TTC549 (cell line): ENCODE measurements at regions not wholly inside any gene's neighbourhood (a gene's known extent, or its start where the extent isn't known, plus 50 kb on each side); places are given as distances from the start of the nearest gene placed in this dataset.
"Not testable (repeated sequence)": the region's sequence is repeated elsewhere in the genome, so short reads cannot be mapped to it uniquely, and the experiment has no call there.

ENCODE experiments used
- FAIRE-seq: peaks from 2 replicates; lab custom pipeline; 2012; peaks lifted over from hg19 to GRCh38; lab: Jason Lieb, UNC

DNA sequence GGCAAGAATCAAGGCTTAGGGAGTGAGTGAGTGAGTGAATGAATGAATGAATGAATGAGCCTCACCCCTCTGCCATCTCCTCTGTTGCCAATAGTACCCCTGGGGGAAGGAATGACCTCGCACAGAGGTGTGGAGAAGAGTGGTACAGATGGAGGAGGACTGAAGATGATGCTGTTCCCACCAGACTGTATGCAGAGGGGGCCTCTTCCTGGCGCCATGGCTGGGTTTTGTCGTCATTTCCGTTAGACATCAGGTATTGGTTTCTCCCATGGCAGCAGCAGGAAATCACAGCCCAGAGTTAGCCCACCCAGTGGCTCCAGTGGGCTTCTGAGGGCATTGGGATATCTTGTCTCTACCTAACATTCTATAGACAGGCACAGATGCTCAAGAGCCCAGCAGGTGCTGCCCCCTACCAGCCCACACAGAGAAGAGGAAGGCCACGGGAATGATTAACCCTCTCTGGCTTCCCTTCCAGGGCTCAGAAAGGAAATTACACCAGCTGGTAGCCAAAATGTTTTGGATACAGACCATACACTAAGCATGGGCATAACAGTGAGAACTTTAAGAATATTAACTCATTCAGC, 109.8 kb upstream of the SLC6A11 start:
- no peak for FAIRE-seq

GRCh38 chr3:10706740-10707399, 109.2 kb upstream of the SLC6A11 start:
- no peak for FAIRE-seq

DNA sequence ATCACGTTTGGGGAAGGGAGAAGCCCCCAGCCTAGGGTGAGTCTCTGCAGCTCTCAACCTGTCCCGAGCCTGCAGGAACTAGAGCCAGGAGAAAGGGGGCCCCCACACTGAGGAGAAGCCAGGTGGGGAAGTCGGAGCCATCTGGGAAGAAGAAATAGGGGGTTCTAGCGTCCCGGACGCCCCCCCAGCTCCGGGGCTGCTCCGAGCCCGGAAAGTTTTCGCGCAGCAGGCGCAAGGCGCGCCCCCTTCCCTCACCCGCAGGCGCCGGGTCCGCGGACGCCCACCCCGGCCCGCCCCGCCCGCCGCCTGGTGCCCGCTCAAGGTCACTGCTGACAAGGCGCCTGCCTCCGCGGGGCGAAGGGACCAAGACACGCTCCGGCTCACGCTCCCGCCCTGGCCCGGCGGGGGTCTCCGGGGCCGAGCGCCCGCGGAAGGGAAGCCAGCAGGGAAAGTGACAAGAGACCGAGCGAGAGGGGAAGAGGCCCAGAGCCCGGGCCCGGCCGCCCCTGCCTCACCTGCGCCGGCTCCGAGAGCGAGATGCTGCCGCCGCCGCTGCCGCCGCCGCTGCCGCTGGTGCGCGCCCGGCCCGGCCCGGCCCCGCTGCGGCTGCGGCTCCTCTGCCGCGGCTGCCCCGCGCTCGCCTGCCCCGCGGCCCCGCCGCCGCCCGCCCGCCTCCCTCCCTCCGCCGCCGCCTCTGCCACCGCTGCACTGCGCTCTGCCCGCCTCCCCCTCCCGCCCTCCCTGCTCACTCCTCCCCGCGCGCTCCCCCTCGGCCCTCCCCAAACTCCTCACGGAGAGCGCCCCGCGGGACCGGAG, 108.4 kb upstream of the SLC6A11 start:
- no peak for FAIRE-seq

GRCh38 chr3:10708216-10708893, 107.7 kb upstream of the SLC6A11 start:
- no peak for FAIRE-seq

- no peak for FAIRE-seq
Observed at GRCh38 chr3:10709110-10709781, 106.8 kb upstream of the SLC6A11 start.

GRCh38 chr3:10712121-10712520, 103.9 kb upstream of the SLC6A11 start:
- FAIRE-seq: no peak

DNA sequence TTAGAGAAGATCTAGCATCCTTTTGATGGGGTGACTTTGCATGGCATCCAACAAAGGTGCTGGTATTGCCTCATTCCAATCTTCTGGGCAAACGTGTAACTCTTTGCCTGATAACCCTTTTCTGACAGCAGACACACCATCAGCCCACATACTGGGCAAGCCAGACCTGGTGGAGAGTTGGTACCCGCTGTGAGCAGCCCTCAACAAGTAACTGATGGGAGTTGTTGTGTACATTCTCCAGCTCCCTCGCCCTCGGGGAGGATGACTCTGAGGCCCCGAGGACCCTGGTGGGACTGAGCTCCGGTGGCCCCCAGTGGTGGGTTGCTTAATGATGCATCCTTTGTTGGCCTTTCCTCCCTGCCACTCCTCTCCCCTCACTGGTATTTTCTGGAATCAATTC, 102.4 kb upstream of the SLC6A11 start:
- FAIRE-seq: no peak

DNA sequence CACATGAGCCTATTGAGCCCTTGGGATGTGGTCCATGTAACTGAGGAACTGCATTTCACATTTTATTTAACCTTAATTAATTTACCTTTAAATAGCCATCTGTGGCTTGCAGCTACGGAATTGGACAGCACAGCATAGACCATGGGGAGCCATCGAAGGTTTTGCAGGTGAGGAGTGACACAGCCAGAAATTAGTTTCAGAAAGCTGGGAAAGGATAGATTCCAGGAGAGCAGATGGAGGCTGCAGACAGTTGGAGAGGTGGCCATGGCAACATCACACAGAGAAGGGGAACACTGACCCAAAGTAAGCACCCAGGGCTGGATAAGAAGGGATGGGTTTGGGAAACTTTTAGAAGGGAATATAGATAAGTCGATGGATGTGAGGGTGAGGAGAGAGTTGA, 100.1 kb upstream of the SLC6A11 start:
- no peak for FAIRE-seq

DNA sequence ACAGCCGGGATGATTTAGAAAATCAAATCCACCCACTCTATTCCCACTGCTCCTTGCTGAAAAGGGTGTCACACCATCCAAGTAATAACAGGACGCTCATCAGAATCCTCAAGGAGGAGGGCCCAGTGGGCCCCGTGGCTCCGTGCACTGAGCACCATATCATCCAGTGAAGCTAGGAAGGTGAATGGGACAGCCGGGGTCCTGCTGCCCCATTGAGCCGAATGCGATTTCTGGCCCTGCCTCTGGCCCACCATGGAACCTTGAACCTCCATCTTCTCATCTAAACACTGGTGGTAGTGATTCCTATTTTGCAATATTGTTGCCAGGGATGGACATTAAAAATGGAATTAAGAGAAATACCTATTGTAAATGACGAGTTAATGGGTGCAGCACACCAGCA, 99.1 kb upstream of the SLC6A11 start:
- no peak for FAIRE-seq

- no peak for FAIRE-seq
Observed at GRCh38 chr3:10717756-10718155, 98.3 kb upstream of the SLC6A11 start.

DNA sequence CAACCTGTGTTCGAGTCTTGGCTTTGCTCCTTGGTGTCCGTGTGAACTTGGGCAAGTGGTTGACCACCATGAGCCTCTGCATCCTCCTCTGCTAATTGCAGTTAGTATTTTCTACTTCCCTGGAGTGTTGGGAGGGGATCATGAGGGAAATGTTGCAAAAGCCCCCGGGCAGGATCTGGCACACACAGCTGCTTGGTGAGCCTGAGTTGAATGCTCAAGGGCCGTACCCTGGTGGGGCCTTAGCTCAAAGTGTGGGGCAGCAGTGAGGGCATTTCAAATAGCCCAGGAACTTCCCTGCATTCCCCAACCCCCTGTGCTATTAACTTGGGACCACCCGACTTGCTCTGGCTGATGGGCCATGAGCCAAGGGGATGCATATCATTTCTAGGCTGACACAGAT, 94.9 kb upstream of the SLC6A11 start:
- FAIRE-seq: no peak

DNA sequence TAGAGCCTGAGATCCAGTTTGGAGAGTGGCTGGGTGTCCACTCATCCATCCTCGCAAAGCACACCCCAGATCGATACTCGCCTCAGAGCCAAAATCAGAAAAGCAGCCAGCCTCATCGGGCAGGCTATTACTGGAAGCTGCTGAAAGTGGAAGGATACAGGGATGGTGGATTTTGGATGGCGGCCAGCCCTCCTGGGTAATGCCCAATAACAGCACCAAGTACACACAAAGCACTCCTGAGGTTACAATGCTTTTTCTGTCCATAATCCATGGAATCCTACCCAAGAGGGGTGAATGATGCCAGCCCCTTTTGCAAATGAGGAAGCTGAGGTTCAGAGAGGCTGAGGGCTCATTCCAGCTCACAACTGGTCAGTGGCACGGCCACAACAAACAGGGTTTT, 93.1 kb upstream of the SLC6A11 start:
- FAIRE-seq: no peak

GRCh38 chr3:10723991-10724390, 92.0 kb upstream of the SLC6A11 start:
- no peak for FAIRE-seq

DNA sequence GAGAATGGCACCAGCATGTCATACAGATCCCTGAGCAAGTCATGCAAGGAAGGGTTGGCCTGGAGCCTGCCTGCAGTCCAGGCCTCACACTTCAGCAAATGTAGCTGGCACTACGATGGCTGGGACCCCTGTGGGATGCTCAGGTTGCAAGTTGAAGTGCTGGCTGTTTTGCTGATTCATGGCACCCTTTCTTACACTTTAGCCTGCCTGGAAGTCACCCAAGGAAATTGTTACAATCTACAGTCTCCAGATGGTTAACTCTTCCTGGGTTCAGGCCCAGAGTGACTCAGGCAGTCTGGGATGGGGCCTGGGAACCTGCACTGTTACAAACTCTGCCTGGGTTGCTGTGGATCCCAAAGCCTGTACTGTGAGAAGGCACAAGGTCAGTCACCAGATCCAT, 91.0 kb upstream of the SLC6A11 start:
- no peak for FAIRE-seq

- FAIRE-seq: no peak
Observed at GRCh38 chr3:10725846-10726245, 90.2 kb upstream of the SLC6A11 start.

- no peak for FAIRE-seq
Observed at GRCh38 chr3:10726787-10727186, 89.2 kb upstream of the SLC6A11 start.

- no peak for FAIRE-seq
Observed at GRCh38 chr3:10729439-10729838, 86.6 kb upstream of the SLC6A11 start.

DNA sequence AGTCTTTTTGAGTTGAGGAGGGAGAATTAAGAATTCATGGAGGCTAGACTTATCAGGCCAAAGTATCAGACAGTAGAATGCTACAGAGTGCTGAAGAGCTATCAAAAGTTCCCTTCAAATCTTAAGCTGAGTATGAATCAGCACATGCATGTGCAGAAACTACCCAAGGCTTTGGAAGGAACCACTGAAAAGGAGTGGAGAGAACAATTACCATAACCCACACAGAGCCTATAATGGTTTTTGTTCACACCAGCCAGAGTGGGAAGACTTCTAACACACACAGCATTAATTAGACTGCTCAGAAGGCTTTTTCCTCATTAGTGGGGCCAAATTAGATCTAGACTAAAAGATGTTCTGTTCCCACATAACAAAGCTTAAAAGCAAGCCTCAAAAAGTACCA, 83.7 kb upstream of the SLC6A11 start:
- FAIRE-seq: no peak

- no peak for FAIRE-seq
Observed at GRCh38 chr3:10733297-10733696, 82.7 kb upstream of the SLC6A11 start.

DNA sequence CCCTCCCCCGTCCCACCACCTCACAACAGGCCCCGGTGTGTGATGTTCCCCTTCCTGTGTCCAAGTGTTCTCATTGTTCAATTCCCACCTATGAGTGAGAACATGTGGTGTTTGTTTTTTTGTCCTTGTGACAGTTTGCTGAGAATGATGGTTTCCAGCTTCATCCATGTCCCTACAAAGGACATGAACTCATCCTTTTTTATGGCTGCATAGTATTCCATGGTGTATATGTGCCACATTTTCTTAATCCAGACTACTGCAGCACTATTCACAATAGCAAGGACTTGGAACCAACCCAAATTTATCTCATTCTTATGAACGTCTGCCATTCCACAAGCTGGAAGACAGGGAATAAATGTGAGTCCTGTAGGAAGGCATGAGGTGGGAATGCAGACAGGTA, 79.6 kb upstream of the SLC6A11 start:
- FAIRE-seq: not testable (repeated sequence)

DNA sequence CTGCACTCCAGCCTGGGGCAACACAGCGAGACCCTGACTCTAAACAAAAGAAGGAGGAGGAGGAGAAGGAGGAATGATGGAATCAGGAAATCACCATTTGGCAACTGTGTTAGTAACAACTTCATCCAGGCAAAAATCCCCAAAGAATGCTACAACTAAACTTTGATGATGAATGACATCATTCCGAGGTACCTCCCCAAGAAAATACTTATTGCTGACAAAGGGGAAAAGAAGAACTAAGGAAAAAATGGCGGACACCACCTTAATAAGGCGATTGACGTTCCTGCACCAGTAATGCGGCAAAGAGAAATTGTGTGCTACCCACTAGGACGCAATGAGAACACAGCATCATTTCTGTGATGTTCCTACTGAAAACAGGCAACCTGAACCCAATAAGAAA, 78.2 kb upstream of the SLC6A11 start:
- FAIRE-seq: no peak

DNA sequence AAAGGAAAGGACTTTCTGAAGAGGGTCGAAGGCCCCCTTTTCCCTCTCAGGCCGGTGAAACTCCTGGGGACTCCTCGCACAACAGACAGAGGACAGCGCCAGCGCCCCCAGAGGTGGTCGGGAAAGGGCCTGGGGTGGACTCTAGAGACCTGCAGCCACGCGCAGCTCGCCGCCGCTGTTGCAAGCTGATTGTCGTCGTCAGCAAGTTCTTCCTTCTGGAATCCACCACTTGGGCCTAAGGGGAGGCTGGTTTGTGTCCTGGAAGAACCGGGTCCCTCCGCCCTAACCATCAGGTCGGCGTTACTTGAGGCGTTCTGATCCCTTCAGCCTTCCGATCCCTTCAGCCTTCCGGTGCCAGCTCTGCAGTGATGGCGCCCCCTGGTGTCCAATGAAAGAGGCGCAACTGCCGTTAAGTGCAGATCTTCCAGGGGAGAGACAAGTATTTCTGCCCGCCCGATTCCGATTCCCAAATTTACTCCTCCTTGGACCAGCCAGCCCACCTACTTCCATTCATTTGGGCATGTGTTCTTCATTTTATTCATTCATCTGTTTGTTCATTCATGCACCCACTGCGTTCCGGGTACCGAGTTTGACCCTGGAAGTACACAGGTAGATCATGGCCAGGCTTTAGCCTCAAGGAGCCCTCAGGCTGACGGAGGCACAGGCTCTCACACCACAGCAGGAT, 77.2 kb upstream of the SLC6A11 start:
- FAIRE-seq: no peak
